Spinal cord (tissue), 9 donors: ENCODE measurements at regions not wholly inside any gene's neighbourhood (a gene's known extent, or its start where the extent isn't known, plus 50 kb on each side); places are given as distances from the start of the nearest gene placed in this dataset.

Source experiments
- DNase-seq, 6 donors: peaks; one replicate each; pipeline versions ENCODE4 v3.0.0 to v3.0.0-alpha.2; 2013 to 2015; ENCODE audit warnings: low spot score in 6 of 6, low read depth in 4 of 6
- H3K27ac ChIP-seq: one replicate; pipeline ENCODE4 v1.5.1; 2013; ENCODE audit warnings: low read depth, low read length, control low read depth
- H3K27me3 ChIP-seq: one replicate; pipeline ENCODE4 v1.6.1; 2013; ENCODE audit warnings: low read length; ENCODE audit not compliant: control insufficient read depth, insufficient read depth
- H3K36me3 ChIP-seq: one replicate; pipeline ENCODE4 v1.6.1; 2013; ENCODE audit warnings: low read length; ENCODE audit not compliant: control insufficient read depth, insufficient read depth
- H3K4me1 ChIP-seq: one replicate; pipeline ENCODE4 v1.6.1; 2013; ENCODE audit warnings: low read length; ENCODE audit not compliant: control insufficient read depth, insufficient read depth
- H3K4me3 ChIP-seq: one replicate; pipeline ENCODE4 v1.5.1; 2013; ENCODE audit warnings: low read depth, low read length, control low read depth
- H3K9me3 ChIP-seq: one replicate; pipeline ENCODE4 v1.6.1; 2013; ENCODE audit warnings: low read length; ENCODE audit not compliant: control insufficient read depth, insufficient read depth
- WGBS: methylation state at CpG from one replicate; pipeline ENCODE4 v1.1.5; 2013; ENCODE audit warnings: missing lambda C conversion rate; ENCODE audit not compliant: insufficient coverage; 5-methylcytosine and 5-hydroxymethylcytosine counted together
- donor health status: healthy.

GRCh38 chr13:63578796-63579195, 2163.1 kb upstream of the PCDH20 start:
- Histone ChIP-seq H3K4me1 (no peaks in the 10 kb centered on the region), H3K9me3 (peaks cover 1% of the 10 kb centered on the region), H3K27ac (no peak overlapping the region), H3K27me3 (no peaks in the 10 kb centered on the region), H3K36me3 (no peaks in the 10 kb centered on the region), H3K4me3 (no peak overlapping the region)
- no CpG with 5 or more reads among the region's 2 CpGs for WGBS
- no peak for DNase-seq

- no peaks in the 10 kb centered on the region for H3K9me3 ChIP-seq
- no peaks in the 10 kb centered on the region for H3K4me1 ChIP-seq
- no peak overlapping the region for H3K27ac ChIP-seq
- no peaks in the 10 kb centered on the region for H3K27me3 ChIP-seq
- no peak overlapping the region for H3K4me3 ChIP-seq
- DNase-seq = no peak
- WGBS = 89% methylated on average over 1 of the region's 1 CpG
- no peaks in the 10 kb centered on the region for H3K36me3 ChIP-seq
Measured at GRCh38 chr13:63567031-63567430, 2151.4 kb upstream of the PCDH20 start.

- H3K4me3 ChIP-seq = no peak overlapping the region
- H3K27ac ChIP-seq = no peak overlapping the region
- no peaks in the 10 kb centered on the region for H3K36me3 ChIP-seq
- DNase-seq = no peak
- H3K4me1 ChIP-seq = no peaks in the 10 kb centered on the region
- H3K27me3 ChIP-seq = no peaks in the 10 kb centered on the region
- no CpG with 5 or more reads among the region's 1 CpG for WGBS
- no peaks in the 10 kb centered on the region for H3K9me3 ChIP-seq
Measured at GRCh38 chr13:63554157-63554556, 2138.5 kb upstream of the PCDH20 start.

GRCh38 chr13:63551731-63552130, 2136.1 kb upstream of the PCDH20 start:
- WGBS = 100% methylated on average over 2 of the region's 3 CpGs
- no peaks in the 10 kb centered on the region for H3K27me3 ChIP-seq
- H3K4me1 ChIP-seq = no peaks in the 10 kb centered on the region
- no peak for DNase-seq
- no peak overlapping the region for H3K4me3 ChIP-seq
- no peaks in the 10 kb centered on the region for H3K36me3 ChIP-seq
- no peak overlapping the region for H3K27ac ChIP-seq
- no peaks in the 10 kb centered on the region for H3K9me3 ChIP-seq

GRCh38 chr13:63546524-63546923, 2130.9 kb upstream of the PCDH20 start:
- Histone ChIP-seq H3K4me3 (no peak overlapping the region), H3K27me3 (no peaks in the 10 kb centered on the region), H3K27ac (no peak overlapping the region), H3K4me1 (no peaks in the 10 kb centered on the region), H3K9me3 (no peaks in the 10 kb centered on the region), H3K36me3 (no peaks in the 10 kb centered on the region)
- WGBS = no CpG with 5 or more reads among the region's 2 CpGs
- no peak for DNase-seq

- WGBS = no CpG with 5 or more reads among the region's 1 CpG
- no peak overlapping the region for H3K4me3 ChIP-seq
- no peaks in the 10 kb centered on the region for H3K9me3 ChIP-seq
- no peak overlapping the region for H3K27ac ChIP-seq
- H3K36me3 ChIP-seq = no peaks in the 10 kb centered on the region
- H3K27me3 ChIP-seq = no peaks in the 10 kb centered on the region
- DNase-seq = peak in 4 of 6 donors; percentile 1 to 78 (median 6)
- H3K4me1 ChIP-seq = no peaks in the 10 kb centered on the region
Measured at GRCh38 chr13:63542770-63543169, 2127.1 kb upstream of the PCDH20 start.

- Histone ChIP-seq H3K4me3 (no peak overlapping the region), H3K36me3 (no peaks in the 10 kb centered on the region), H3K4me1 (no peaks in the 10 kb centered on the region), H3K27ac (no peak overlapping the region), H3K9me3 (no peaks in the 10 kb centered on the region), H3K27me3 (no peaks in the 10 kb centered on the region)
- DNase-seq = peak in 2 of 6 donors; percentile 2 to 14
- 36% methylated on average over 3 of the region's 6 CpGs for WGBS
Measured at GRCh38 chr13:63541336-63541735, 2125.7 kb upstream of the PCDH20 start.

- H3K27ac ChIP-seq = no peak overlapping the region
- no peak overlapping the region for H3K4me3 ChIP-seq
- WGBS = no CpG with 5 or more reads among the region's 1 CpG
Measured at GRCh38 chr13:63540061-63540460, 2124.4 kb upstream of the PCDH20 start.

GRCh38 chr13:63517371-63517770, 2101.7 kb upstream of the PCDH20 start:
- WGBS = 53% methylated on average over 2 of the region's 9 CpGs

More at GRCh38 chr13:63540061-63540460, 2124.4 kb upstream of the PCDH20 start:
- no peaks in the 10 kb centered on the region for H3K36me3 ChIP-seq
- H3K27me3 ChIP-seq = no peaks in the 10 kb centered on the region
- no peaks in the 10 kb centered on the region for H3K9me3 ChIP-seq
- peak in 1 of 6 donors; percentile 4 for DNase-seq
- no peaks in the 10 kb centered on the region for H3K4me1 ChIP-seq

GRCh38 chr13:63516124-63516523, 2100.5 kb upstream of the PCDH20 start:
- Histone ChIP-seq H3K27ac (no peak overlapping the region), H3K9me3 (peaks cover 3% of the 10 kb centered on the region), H3K36me3 (no peaks in the 10 kb centered on the region), H3K4me3 (no peak overlapping the region), H3K4me1 (no peaks in the 10 kb centered on the region), H3K27me3 (no peaks in the 10 kb centered on the region)
- 100% methylated on average over 1 of the region's 1 CpG for WGBS
- DNase-seq = no peak

More at GRCh38 chr13:63517371-63517770, 2101.7 kb upstream of the PCDH20 start:
- Histone ChIP-seq H3K27ac (no peak overlapping the region), H3K4me3 (no peak overlapping the region), H3K4me1 (no peaks in the 10 kb centered on the region), H3K36me3 (no peaks in the 10 kb centered on the region), H3K27me3 (no peaks in the 10 kb centered on the region), H3K9me3 (no peaks in the 10 kb centered on the region)
- peak in 5 of 6 donors; percentile 5 to 87 (median 19) for DNase-seq
